OCI-LY1 (cell line): ENCODE measurements at regions not wholly inside any gene's neighbourhood (a gene's known extent, or its start where the extent isn't known, plus 50 kb on each side); places are given as distances from the start of the nearest gene placed in this dataset.

ENCODE experiments used
- H2AFZ ChIP-seq: fragments of 200-600 bp; sonication (generic), shearing (Covaris generic); 2 replicates; pipeline ENCODE4 v1.6.0; 2014; ENCODE audit warnings: antibody characterized with exemption, mild to moderate bottlenecking, low read length
- H3F3A ChIP-seq: fragments of 200-600 bp; sonication (generic), shearing (Covaris generic); 2 replicates; pipeline ENCODE4 v1.6.0; 2014; ENCODE audit warnings: mild to moderate bottlenecking, antibody characterized with exemption, low read length, moderate library complexity; ENCODE audit not compliant: insufficient read depth
- H3K27ac ChIP-seq: fragments of 200-600 bp; sonication (generic); 2 replicates; pipeline ENCODE4 v1.5.1; 2014; ENCODE audit warnings: low read length, mixed run types, mild to moderate bottlenecking, low read depth; ENCODE audit not compliant: poor library complexity, severe bottlenecking
- H3K27me3 ChIP-seq: fragments of 200-600 bp; sonication (generic); 2 replicates; pipeline ENCODE4 v1.6.0; 2014; ENCODE audit warnings: antibody characterized with exemption, mild to moderate bottlenecking, low read length, moderate library complexity; ENCODE audit not compliant: insufficient read depth
- H3K36me3 ChIP-seq: fragments of 200-600 bp; sonication (generic); 2 replicates; pipeline ENCODE4 v1.6.1; 2014; ENCODE audit warnings: mild to moderate bottlenecking, antibody characterized with exemption, low read length, moderate library complexity, mixed read lengths; ENCODE audit not compliant: insufficient read depth
- H3K4me1 ChIP-seq: fragments of 200-600 bp; sonication (generic); 2 replicates; pipeline ENCODE4 v1.5.1; 2014; ENCODE audit warnings: mild to moderate bottlenecking, low read length, moderate library complexity; ENCODE audit not compliant: insufficient read depth, severe bottlenecking
- H3K4me2 ChIP-seq: fragments of 200-600 bp; sonication (generic), shearing (Covaris generic); 2 replicates; pipeline ENCODE4 v1.6.1; 2014; ENCODE audit warnings: low read length
- H3K4me3 ChIP-seq: fragments of 200-600 bp; sonication (generic); 2 replicates; pipeline ENCODE4 v1.5.1; 2014; ENCODE audit warnings: low read length, low read depth, mild to moderate bottlenecking, mixed read lengths; ENCODE audit not compliant: poor library complexity, severe bottlenecking
- H3K79me2 ChIP-seq: fragments of 200-600 bp; shearing (Covaris generic); 2 replicates; pipeline ENCODE4 v1.6.1; 2016; ENCODE audit warnings: mixed run types, low read length, mixed read lengths; ENCODE audit not compliant: insufficient read depth
- H3K9ac ChIP-seq: fragments of 200-600 bp; sonication (generic), shearing (Covaris generic); 2 replicates; pipeline ENCODE4 v1.6.1; 2014; ENCODE audit warnings: mild to moderate bottlenecking, low read length, mixed read lengths
- H3K9me2 ChIP-seq: fragments of 200-600 bp; sonication (generic), shearing (Covaris generic); 2 replicates; pipeline ENCODE4 v1.6.1; 2014; ENCODE audit warnings: low read depth, mild to moderate bottlenecking, low read length, mixed read lengths
- H3K9me3 ChIP-seq: fragments of 200-600 bp; shearing (Covaris generic); 2 replicates; pipeline ENCODE4 v1.6.1; 2014; ENCODE audit warnings: low read length, mixed read lengths
- H4K20me1 ChIP-seq: fragments of 200-600 bp; sonication (generic), shearing (Covaris generic); 2 replicates; pipeline ENCODE4 v1.6.0; 2016; ENCODE audit warnings: mild to moderate bottlenecking, low read length; ENCODE audit not compliant: insufficient read depth
- EZH2 ChIP-seq: fragments of 200-600 bp; sonication (generic), shearing (Covaris generic); IDR thresholded peaks from 2 replicates; pipeline ENCODE4 v1.8.0; 2017; ENCODE audit warnings: borderline replicate concordance, mixed run types, mild to moderate bottlenecking, antibody characterized with exemption, low read length, moderate library complexity, mixed read lengths
- TF ChIP-seq, protein P1 (sequence below): fragments of 200-600 bp; sonication (generic), shearing (Covaris generic); IDR thresholded peaks from 2 replicates; pipeline ENCODE4 v1.5.1; 2017; ENCODE audit warnings: mild to moderate bottlenecking, antibody characterized with exemption, low read length, moderate library complexity, mixed read lengths

GRCh38 chr4:23547096-23547495, 342.8 kb downstream of the PPARGC1A start:
- Histone ChIP-seq H3K4me1 (no peaks in the 10 kb centered on the region), H3K9me3 (no peaks in the 10 kb centered on the region), H3K79me2 (no peaks in the 10 kb centered on the region), H3K4me2 (no peak overlapping the region), H3K27ac (no peak overlapping the region), H3K36me3 (no peaks in the 10 kb centered on the region), H4K20me1 (no peaks in the 10 kb centered on the region), H3F3A (no peaks in the 10 kb centered on the region), H3K9ac (no peak overlapping the region), H2AFZ (no peak overlapping the region), H3K4me3 (no peak overlapping the region), H3K27me3 (no peaks in the 10 kb centered on the region), H3K9me2 (no peaks in the 10 kb centered on the region)
- TF ChIP-seq EZH2 = no peak
- TF ChIP-seq, protein P1, sequence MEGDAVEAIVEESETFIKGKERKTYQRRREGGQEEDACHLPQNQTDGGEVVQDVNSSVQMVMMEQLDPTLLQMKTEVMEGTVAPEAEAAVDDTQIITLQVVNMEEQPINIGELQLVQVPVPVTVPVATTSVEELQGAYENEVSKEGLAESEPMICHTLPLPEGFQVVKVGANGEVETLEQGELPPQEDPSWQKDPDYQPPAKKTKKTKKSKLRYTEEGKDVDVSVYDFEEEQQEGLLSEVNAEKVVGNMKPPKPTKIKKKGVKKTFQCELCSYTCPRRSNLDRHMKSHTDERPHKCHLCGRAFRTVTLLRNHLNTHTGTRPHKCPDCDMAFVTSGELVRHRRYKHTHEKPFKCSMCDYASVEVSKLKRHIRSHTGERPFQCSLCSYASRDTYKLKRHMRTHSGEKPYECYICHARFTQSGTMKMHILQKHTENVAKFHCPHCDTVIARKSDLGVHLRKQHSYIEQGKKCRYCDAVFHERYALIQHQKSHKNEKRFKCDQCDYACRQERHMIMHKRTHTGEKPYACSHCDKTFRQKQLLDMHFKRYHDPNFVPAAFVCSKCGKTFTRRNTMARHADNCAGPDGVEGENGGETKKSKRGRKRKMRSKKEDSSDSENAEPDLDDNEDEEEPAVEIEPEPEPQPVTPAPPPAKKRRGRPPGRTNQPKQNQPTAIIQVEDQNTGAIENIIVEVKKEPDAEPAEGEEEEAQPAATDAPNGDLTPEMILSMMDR = no peak

GRCh38 chr4:23539969-23540569, 349.8 kb downstream of the PPARGC1A start:
- H3K27me3 ChIP-seq = no peaks in the 10 kb centered on the region
- no peak overlapping the region for H3K4me3 ChIP-seq
- H3K9me2 ChIP-seq = no peaks in the 10 kb centered on the region
- H2AFZ ChIP-seq = no peak overlapping the region
- no peak overlapping the region for H3K27ac ChIP-seq
- H3K9me3 ChIP-seq = no peaks in the 10 kb centered on the region
- no peaks in the 10 kb centered on the region for H3K4me1 ChIP-seq
- TF ChIP-seq, protein P1 = no peak
- no peak for TF ChIP-seq EZH2
- H4K20me1 ChIP-seq = no peaks in the 10 kb centered on the region
- H3K79me2 ChIP-seq = no peaks in the 10 kb centered on the region
- H3F3A ChIP-seq = no peaks in the 10 kb centered on the region
- no peak overlapping the region for H3K9ac ChIP-seq
- no peaks in the 10 kb centered on the region for H3K36me3 ChIP-seq
- no peak overlapping the region for H3K4me2 ChIP-seq

- no peak overlapping the region for H3K4me2 ChIP-seq
- no peaks in the 10 kb centered on the region for H3K9me2 ChIP-seq
- H3K27me3 ChIP-seq = no peaks in the 10 kb centered on the region
- no peaks in the 10 kb centered on the region for H3K79me2 ChIP-seq
- no peak overlapping the region for H2AFZ ChIP-seq
- no peak overlapping the region for H3K27ac ChIP-seq
- no peak overlapping the region for H3K4me3 ChIP-seq
- no peaks in the 10 kb centered on the region for H3K36me3 ChIP-seq
- H3K4me1 ChIP-seq = no peaks in the 10 kb centered on the region
- no peaks in the 10 kb centered on the region for H3F3A ChIP-seq
- TF ChIP-seq EZH2 = no peak
- TF ChIP-seq, protein P1 = no peak
- H4K20me1 ChIP-seq = no peaks in the 10 kb centered on the region
- H3K9me3 ChIP-seq = no peaks in the 10 kb centered on the region
- H3K9ac ChIP-seq = no peak overlapping the region
These were observed 356.0 kb downstream of the PPARGC1A start for GRCh38 chr4:23533859-23534258.
